ENCODE measurements at regions not wholly inside any gene's neighbourhood (a gene's known extent, or its start where the extent isn't known, plus 50 kb on each side); places are given as distances from the start of the nearest gene placed in this dataset.
"Not testable (repeated sequence)": the region's sequence is repeated elsewhere in the genome, so short reads cannot be mapped to it uniquely, and the experiment has no call there.

- no peak for DNase-seq
Measured at GRCh38 chr7:22066522-22066921, 120.8 kb upstream of the CDCA7L start.

GRCh38 chr7:22064816-22065215, 119.1 kb upstream of the CDCA7L start:
- no peak for DNase-seq

GRCh38 chr7:22061775-22062174, 116.1 kb upstream of the CDCA7L start:
- no peak for DNase-seq

- DNase-seq: no peak
Measured at GRCh38 chr7:22060863-22061262, 115.2 kb upstream of the CDCA7L start.

- DNase-seq: no peak
Measured at GRCh38 chr7:22060197-22060596, 114.5 kb upstream of the CDCA7L start.

- no peak for DNase-seq
Measured at GRCh38 chr7:22055226-22055625, 109.5 kb upstream of the CDCA7L start.

GRCh38 chr7:22052674-22053365, 107.1 kb upstream of the CDCA7L start:
- DNase-seq: no peak

DNA sequence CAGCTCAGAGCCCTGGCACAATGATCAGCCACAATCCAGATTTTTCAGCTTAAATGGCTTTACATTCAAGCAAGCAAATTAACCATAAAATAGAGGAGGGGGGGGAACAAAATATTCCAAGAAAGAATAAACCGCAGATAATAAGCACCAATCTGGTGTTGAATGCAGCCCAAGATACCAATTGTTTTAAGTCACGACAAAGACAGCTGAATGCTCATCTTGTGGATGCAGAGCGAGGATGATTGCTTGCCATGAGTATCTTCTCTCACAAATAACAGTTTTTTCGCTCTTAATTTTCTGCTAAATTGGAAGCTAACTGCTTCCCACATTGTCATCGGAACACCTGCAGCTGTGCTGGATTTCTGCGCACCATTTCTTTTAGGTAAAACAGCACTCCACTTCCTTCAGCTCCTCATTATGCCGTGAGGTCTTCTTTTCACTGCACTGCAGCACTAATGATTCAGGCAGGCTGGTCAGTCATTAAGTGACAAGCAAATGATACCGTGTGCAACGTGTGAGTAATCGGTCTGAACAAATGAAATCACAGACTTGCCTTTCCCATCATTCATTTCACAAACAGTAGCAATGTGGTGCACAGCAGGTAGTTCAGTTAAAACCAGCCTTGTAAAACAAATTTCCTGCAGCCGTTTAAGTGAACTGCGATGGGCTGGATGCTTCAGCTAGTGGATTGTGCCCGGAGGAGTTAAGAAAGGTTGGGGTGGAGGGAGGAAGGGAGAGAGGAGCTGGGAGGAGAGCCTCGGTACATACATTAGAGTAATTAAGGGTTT, 106.4 kb upstream of the CDCA7L start:
- DNase-seq: no peak

- DNase-seq: no peak
Measured at GRCh38 chr7:22049766-22050500, 104.2 kb upstream of the CDCA7L start.

- DNase-seq: no peak
Measured at GRCh38 chr7:22043367-22043766, 97.7 kb upstream of the CDCA7L start.

- no peak for DNase-seq
Measured at GRCh38 chr7:22040923-22041595, 95.4 kb upstream of the CDCA7L start.

DNA sequence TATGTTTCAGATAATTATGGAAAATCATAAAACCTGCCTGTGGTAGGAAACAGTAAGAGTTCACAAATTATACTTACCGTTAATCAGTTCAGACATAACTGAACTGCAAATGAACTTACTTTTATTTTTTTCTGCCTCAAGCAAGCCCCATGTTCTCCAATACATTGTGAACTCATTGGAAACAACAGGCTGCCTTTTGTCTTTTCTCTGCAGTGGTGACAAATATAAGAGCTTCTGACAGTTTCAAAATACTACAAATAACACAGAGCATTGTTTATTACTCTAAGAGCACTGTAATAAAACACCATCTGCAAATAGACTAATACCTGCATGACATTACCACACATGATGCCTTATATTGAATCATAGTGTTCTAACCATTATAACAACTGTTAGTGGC, 94.0 kb upstream of the CDCA7L start:
- DNase-seq: no peak

DNA sequence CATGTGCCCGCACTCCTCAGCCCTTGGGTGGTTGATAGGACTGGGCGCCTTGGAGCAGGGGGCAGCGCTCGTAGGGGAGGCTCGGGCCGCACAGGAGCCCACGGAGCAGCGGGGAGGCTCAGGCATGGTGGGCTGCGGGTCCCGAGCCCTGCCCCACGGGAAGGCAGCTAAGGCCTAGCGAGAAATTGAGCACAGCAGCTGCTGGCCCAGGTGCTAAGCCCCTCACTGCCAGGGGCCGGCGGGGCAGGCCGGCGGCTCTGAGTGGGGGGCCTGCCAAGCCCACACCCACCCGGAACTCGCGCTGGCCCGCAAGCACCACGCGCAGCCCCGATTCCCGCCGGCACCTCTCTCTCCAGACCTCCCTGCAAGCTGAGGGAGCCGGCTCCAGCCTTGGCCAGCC, 86.7 kb upstream of the CDCA7L start:
- not testable (repeated sequence) for DNase-seq

DNA sequence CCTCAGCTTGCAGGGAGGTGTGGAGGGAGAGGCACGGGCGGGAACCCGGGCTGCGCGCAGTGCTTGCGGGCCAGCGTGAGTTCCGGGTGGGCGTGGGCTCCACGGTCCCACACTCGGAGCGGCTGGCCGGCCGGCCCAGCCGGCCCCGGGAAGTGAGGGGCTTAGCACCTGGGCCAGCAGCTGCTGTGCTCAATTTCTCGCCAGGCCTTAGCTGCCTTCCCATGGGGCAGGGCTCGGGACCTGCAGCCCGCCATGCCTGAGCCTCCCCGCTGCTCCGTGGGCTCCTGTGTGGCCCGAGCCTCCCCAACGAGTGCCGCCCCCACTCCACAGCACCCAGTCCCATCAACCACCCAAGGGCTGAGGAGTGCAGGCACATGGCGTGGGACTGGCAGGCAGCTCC, 83.0 kb upstream of the CDCA7L start:
- not testable (repeated sequence) for DNase-seq

DNA sequence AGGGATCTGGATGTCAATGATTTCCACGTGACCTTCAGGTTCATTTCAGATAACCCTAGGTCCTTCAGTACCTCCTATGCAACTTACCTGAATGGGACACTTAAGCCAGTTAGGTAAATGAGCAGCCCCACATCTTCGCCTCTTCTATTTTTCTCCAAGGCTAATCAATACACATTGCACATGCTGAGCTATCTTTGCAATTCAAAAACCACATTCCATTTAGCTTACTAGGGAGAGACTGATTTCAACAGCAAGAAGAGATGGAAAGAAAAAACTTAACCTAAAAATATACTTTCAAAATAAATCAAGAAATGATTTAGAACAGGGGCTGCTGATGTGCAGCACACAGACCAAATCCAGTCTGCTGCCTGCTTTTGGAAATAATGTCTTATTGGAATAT, 81.8 kb upstream of the CDCA7L start:
- no peak for DNase-seq

DNA sequence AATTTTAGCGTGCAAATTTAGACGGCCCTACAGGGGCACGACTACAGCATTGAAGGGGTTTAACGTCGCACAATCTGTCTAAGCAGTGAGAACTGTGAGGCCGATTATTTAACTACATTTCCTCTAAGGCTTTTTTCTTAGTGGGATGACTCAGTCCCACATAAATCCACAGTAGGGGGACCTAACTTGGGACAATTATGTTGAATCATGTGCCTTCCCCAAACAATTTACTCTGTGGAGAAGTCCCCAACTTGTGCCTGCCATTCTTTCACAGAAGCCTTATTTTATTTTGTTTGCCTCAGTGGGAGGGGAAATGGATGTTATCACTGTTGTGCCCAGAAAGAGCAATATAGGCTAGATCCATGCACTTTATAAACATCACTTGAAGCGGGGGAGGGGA, 80.3 kb upstream of the CDCA7L start:
- no peak for DNase-seq

DNA sequence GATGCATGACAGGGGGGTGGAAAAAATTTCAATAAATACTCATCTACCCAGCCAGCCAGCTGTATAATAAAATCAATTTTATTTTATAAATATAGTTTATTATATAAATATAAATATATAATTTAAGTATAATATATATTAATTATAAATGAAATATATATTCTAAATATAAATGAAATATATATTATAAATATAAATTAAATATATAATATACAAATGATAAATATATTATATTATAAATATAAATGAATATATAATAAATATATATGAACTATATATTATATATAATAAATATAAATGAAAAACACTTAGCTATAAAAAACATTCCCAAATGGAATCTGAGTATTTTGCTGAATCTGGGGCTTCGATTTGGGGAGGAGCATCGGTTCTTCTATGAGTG, 79.4 kb upstream of the CDCA7L start:
- DNase-seq: no peak

- no peak for DNase-seq
Measured at GRCh38 chr7:22019931-22020330, 74.2 kb upstream of the CDCA7L start.

DNA sequence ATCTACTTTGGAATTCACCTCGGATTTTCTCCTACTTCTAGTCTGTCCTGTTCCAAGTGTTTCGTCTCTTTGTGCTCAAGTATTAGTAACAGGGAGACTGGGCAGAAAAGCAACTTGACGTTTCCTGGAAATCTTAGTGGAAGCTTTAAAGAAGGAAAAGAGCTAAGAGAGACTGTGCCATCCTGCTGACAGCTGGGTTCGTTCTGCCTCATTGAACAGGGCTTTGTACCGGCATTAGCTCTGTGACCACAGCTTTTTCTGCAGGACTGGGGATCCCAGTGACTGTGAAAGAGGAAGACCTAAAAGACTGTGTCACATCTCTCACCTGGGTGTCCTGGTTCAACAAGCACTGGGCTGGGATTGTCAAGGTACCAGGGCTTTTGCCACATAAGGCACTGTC, 70.8 kb upstream of the CDCA7L start:
- no peak for DNase-seq

- no peak for DNase-seq
Measured at GRCh38 chr7:22013711-22014110, 68.0 kb upstream of the CDCA7L start.

DNA sequence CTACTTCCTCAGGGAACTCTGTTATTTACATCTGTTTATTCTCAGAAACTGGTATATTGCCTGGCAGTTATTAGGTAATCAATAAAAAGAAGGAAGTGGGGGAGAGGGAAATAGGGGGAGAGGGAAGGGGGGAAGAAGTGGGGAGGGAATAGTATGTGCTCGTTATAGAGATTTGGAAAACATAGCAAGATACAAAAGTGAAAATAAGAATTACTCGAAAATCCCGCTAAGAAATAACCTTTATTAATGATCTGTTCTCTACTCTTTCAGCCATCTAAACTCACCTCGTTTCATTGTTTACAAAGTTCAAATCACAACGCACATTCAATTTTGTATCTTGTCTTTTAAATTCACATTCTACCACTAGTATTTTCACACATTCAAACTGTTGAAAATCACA, 63.0 kb upstream of the CDCA7L start:
- no peak for DNase-seq

DNA sequence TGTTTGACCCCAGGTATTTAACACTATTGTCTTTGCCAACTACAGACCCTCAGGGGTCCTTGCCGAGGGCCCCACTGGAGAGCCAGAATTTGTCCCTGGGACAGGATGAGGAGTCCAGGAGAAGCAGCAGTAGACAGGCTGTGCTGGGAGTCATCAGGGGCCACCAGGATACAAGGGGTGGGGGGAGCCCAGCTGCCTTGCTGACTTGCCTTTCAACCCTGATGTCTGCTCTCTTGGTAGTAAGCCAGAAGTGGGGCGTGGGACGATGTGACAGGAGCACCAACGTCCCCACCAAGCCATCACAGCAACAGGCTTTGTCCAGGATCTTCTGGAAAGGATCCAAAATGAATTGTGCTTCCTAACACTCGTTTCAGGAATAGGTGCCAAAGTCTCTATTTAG, 62.4 kb upstream of the CDCA7L start:
- no peak for DNase-seq

DNA sequence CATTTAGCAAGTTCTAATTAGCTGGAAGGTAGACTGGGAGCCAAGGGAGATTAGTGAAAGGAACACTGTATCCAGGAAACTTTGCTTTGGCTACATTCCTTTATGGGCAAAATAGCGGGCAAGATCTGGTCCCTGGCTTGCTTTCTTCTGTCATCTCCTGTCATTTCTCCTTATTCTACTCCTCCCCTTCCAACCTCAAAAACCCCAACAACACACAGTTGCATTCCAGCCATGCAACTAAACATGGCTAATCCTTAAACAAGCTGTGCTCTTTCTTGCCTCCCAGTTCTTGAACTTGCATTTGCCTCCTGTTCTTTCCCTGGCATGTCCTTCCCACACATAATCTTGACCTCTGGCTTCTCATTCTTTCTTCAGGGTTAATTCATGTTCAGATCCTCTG, 59.5 kb upstream of the CDCA7L start:
- no peak for DNase-seq
